Tibial nerve (tissue), 3 donors: ENCODE measurements at regions not wholly inside any gene's neighbourhood (a gene's known extent, or its start where the extent isn't known, plus 50 kb on each side); places are given as distances from the start of the nearest gene placed in this dataset.

ENCODE experiments used
- EP300 ChIP-seq, 2 donors: sonication (generic); formaldehyde crosslinking; IDR thresholded peaks; one replicate each; pipeline ENCODE4 v1.6.1; 2017; ENCODE audit warnings: antibody characterized with exemption in 2 of 2, mild to moderate bottlenecking in 1 of 2
- POLR2A ChIP-seq, 2 donors: fragments of 450-650 bp; IDR thresholded peaks; one replicate each; pipeline ENCODE4 v1.6.1; 2017; ENCODE audit warnings: antibody characterized with exemption in 2 of 2, mild to moderate bottlenecking in 2 of 2, moderate library complexity in 2 of 2

GRCh38 chr12:92302041-92302829 is 156.6 kb upstream of the BTG1 start:
- no peak for TF ChIP-seq EP300 (IDR thresholded peaks at IDR 0.05)
- TF ChIP-seq POLR2A (IDR thresholded peaks at IDR 0.05) = no peak
